ENCODE measurements at regions not wholly inside any gene's neighbourhood (a gene's known extent, or its start where the extent isn't known, plus 50 kb on each side); places are given as distances from the start of the nearest gene placed in this dataset.

GRCh38 chr18:24987303-24988252 lies 364.4 kb downstream of the ZNF521 start:
- no peak for DNase-seq (ENCODE audit: low spot score)

- no peak for DNase-seq (ENCODE audit: low spot score)
Observed at GRCh38 chr18:24988253-24988840, 363.6 kb downstream of the ZNF521 start.

- DNase-seq (ENCODE audit: low spot score): no peak
Observed at GRCh38 chr18:24989760-24990593, 362.0 kb downstream of the ZNF521 start.

- DNase-seq (ENCODE audit: low spot score): no peak
Observed at GRCh38 chr18:24990671-24991134, 361.3 kb downstream of the ZNF521 start.

DNA sequence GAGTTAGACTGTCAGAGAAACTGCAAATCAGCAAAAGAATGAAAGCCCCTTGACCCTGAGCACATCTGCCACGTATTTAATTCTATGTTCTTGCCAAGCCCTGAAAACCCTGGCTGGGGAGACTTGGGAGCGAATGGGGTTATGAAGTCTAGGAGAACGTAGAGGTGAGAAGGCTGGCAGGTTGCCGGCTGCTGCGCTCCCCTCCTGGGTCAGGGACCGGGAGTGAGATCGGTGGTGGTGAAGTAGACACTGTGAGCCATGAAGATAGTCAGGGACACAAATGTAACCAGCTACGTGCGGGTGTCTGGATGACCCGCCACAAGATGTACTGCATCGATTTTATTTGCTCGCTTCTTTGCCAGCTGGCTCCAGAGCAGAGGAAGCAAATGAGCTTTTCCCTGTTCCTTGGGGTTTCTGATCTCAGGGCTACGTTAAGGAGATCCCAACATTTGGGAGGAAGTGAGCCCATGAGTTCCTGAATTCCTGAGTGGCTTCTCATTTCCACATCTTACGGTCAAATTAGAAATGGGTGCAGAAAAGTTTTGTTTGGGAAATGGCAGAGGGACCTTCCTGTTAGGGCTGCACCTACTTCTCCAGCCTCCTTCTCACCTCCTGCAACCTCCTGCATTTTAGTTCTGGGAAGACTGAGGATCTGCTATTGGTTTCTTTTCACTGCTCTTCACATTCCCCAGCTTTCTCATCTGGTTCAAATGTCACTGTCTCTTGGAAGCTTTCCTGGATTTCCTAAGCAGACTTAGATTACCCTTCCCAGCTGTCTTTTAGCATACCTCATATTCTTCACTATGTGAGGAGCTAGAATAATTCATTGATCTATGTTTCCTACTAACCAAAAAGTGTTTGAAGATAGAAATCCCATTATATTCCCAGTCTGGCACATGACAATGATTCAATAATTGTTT lies 360.6 kb downstream of the ZNF521 start:
- DNase-seq (ENCODE audit: low spot score): no peak

DNA sequence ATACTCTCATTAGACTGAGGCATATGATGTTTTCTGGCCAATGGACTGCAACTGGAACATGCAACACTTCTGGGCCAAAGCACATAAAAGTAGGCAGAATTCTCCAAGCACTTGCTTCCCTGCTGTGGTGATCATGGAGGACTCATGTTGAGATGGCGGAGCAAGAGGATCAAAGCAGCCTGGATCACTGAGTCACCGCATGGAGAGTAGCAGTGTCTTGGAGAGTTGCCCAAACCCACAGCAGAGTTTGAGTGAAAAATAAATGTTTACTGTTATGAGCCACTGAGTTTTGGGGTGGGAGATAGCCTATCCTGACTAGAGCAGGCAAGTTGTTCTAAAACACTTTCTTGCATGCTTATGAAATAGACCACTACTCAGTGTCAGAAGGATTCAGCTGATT lies 359.5 kb downstream of the ZNF521 start:
- no peak for DNase-seq (ENCODE audit: low spot score)

DNA sequence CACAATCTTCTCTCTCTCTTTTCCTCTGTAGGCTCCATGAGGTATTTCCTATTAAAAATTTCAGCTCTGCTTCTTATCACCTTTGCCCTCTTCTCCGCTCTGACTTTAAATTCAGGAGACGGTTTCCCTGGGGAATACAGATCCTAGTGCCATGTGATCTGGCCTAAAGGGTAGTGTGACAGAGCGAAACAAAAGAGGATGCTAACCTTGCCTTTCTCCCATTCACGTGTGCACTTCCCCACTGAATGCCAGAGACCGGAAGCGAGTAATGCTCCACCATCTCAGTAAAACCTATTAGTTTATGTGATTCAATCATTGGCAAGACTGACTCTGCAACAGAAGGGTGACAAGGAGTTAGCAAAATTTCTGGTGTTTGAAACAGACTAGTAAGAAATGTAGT lies 358.3 kb downstream of the ZNF521 start:
- no peak for DNase-seq (ENCODE audit: low spot score)

DNA sequence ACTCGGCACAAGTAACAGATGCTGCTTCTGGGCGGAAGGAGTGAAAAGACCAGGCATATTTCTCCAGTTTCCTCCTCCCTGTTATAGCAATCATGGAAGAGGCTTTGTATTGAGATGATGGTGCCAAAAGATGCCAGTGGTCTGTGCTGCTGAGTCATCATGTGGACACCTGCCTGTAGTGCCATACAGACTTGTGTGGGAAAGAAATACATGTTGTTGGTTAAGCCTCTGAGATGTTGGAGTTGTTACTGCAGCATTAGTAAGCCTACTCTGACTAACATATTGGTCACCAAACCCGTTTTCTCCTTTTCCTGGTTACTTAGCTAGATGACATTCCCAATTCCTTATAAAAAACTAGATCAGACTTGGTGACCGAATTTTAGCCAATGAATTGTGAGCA lies 356.9 kb downstream of the ZNF521 start:
- no peak for DNase-seq (ENCODE audit: low spot score)

DNA sequence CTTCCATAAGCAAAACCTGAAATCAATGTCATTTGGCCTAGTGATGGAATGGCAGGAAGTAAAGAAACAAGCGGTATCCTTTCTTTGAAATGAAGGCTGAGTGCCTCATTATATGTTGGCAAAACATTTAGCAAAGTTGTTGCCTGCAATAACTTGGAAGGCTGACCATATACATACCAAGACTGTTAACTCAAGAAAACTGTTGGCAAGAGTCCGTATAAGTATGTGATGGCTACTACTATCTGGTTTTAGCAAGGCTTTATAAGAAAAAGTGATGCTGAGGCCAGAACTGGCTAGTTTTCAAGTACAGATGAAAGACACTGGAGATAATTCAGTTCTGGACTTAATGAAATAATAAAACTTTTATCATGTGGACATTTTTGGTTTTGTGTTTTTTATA lies 356.2 kb downstream of the ZNF521 start:
- DNase-seq (ENCODE audit: low spot score): no peak

DNA sequence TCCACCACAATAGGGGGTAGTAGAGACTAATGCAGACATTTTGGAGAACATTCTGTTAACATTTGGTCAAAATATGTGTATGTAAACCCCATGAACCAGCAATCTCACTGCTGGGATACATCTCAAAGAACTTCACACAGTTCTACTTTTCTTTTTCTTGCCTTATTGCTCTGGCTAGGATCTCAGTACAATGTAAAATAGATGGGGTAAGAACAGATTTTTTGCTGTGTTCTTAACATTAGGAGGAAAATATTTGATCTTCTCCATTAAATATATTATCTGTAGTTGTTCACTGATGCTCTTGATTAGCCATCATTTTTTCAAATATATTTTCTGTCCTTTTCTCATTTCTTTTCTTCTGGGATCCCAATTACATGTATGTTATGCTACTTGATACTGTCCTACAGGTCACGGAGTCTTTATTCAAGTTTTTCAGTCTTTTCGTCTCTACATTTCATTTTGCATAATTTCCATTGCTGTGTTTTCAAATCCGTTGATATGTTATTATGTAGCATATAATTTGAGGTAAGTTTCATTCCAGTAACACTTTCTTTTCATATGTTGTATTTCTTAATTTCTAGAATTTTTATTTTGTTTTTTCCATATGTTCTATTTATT lies 352.2 kb downstream of the ZNF521 start:
- no peak for DNase-seq (ENCODE audit: low spot score)

- DNase-seq (ENCODE audit: low spot score): no peak
Observed at GRCh38 chr18:25001803-25002202, 350.2 kb downstream of the ZNF521 start.

DNA sequence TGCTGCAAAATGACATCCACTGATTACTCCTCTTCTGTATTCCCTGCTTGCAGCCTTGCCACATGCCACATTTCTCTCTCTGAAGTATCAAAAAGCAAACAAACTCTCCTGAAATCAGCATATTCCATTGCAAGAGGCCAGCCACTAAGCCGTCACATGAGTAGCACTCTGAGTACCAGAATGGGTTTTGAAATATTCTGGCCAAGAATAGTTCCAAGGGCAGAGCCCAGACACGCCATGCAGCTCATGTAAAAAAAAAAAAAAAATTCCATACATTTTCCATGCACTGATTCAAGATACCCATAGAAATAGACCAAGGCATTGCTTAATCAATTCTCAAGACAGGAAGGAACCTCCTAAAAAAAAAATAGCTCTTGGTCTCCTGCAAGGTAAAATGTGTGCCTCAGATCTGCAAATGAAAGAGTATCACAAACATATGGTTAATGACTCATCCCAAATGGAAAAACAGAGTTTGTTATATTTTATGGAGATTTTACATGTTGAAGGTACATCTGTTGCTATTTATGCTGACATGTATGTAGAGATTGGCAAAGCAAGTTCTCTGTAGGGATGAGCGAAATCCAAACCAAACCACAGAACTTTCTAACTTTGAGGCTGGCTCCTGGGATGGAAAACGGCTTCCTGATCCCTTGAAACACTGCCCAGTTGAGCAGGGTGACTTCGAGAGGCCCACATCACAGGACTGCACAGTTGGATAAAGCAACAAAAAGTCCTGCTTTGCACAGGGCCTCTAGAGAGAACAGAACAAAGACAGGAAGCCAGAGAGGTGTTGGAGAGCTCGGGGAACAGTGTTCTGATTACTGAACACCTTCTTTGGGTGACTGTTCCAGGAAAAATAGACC lies 346.2 kb downstream of the ZNF521 start:
- DNase-seq (ENCODE audit: low spot score): no peak

- no peak for DNase-seq (ENCODE audit: low spot score)
Observed at GRCh38 chr18:25010623-25011374, 341.2 kb downstream of the ZNF521 start.
